Astrocyte of the spinal cord (primary cell): ENCODE measurements at regions not wholly inside any gene's neighbourhood (a gene's known extent, or its start where the extent isn't known, plus 50 kb on each side); places are given as distances from the start of the nearest gene placed in this dataset.

Experiments
- DNase-seq: peaks from one replicate; pipeline ENCODE4 v3.0.0; 2011; ENCODE audit warnings: low read depth, low spot score
- H3K4me3 ChIP-seq: 2 replicates; pipeline ENCODE4 v1.5.1; 2011; ENCODE audit warnings: low read depth, mild to moderate bottlenecking, low read length, moderate library complexity
- CTCF ChIP-seq: IDR thresholded peaks from 2 replicates; pipeline ENCODE4 v1.5.1; 2012; ENCODE audit warnings: low read depth, mild to moderate bottlenecking, low read length, inconsistent platforms
- in situ Hi-C: cut with HindIII; loops from 2 replicates; pipeline ENCODE4 v1.10.0; 2017; ENCODE audit warnings: low sequenced_read_pairs

- no peak for TF ChIP-seq CTCF
- H3K4me3 ChIP-seq: no peak overlapping the region
- peak; percentile 97 for DNase-seq
- in situ Hi-C loops: no loop called here
These were observed 217.1 kb downstream of the MREG start for GRCh38 chr2:215796140-215796855.

GRCh38 chr2:215794829-215795546 lies 218.4 kb downstream of the MREG start:
- in situ Hi-C loops: no loop called here
- peak; percentile 50 for DNase-seq
- H3K4me3 ChIP-seq: no peak overlapping the region
- TF ChIP-seq CTCF: peak; percentile 15

GRCh38 chr2:215793747-215794595 lies 219.4 kb downstream of the MREG start:
- no peak for TF ChIP-seq CTCF
- peak; percentile 98 for DNase-seq
- H3K4me3 ChIP-seq: no peak overlapping the region
- in situ Hi-C loops: no loop called here

- TF ChIP-seq CTCF: no peak
- no peak for DNase-seq
- in situ Hi-C loops: no loop called here
- no peak overlapping the region for H3K4me3 ChIP-seq
These were observed 221.8 kb downstream of the MREG start for GRCh38 chr2:215791481-215791937.

- no peak overlapping the region for H3K4me3 ChIP-seq
- no peak for DNase-seq
- no peak for TF ChIP-seq CTCF
- in situ Hi-C loops: no loop called here
These were observed 222.6 kb downstream of the MREG start for GRCh38 chr2:215790523-215791421.
